Endodermal cell (in vitro differentiated cells): ENCODE measurements at regions not wholly inside any gene's neighbourhood (a gene's known extent, or its start where the extent isn't known, plus 50 kb on each side); places are given as distances from the start of the nearest gene placed in this dataset.

ENCODE experiments used
- DNase-seq: peaks from one replicate; pipeline ENCODE4 v3.0.0-alpha.2; 2017
- H3K27ac ChIP-seq: 2 replicates; pipeline ENCODE4 v1.5.1; 2013; ENCODE audit warnings: mild to moderate bottlenecking, low read depth, low read length, moderate library complexity
- H3K27me3 ChIP-seq: 2 replicates; pipeline ENCODE4 v1.6.1; 2013; ENCODE audit warnings: mild to moderate bottlenecking, low read length, moderate library complexity; ENCODE audit not compliant: insufficient read depth, control insufficient read depth, poor library complexity, severe bottlenecking
- H3K36me3 ChIP-seq: 2 replicates; pipeline ENCODE4 v1.7.0; 2013; ENCODE audit warnings: mild to moderate bottlenecking, low read length, moderate library complexity; ENCODE audit not compliant: control insufficient read depth, insufficient read depth
- H3K4me1 ChIP-seq: one replicate; pipeline ENCODE4 v1.7.0; 2013; ENCODE audit warnings: low read length; ENCODE audit not compliant: control insufficient read depth, insufficient read depth
- H3K4me3 ChIP-seq: 2 replicates; pipeline ENCODE4 v1.5.1; 2013; ENCODE audit warnings: mild to moderate bottlenecking, low read length, moderate library complexity
- H3K9ac ChIP-seq: 2 replicates; pipeline ENCODE4 v1.6.1; 2013; ENCODE audit warnings: mild to moderate bottlenecking, low read length, moderate library complexity; ENCODE audit not compliant: poor library complexity, severe bottlenecking; ENCODE audit errors: extremely low read depth
- H3K9me3 ChIP-seq: 2 replicates; pipeline ENCODE4 v1.6.1; 2013; ENCODE audit warnings: mild to moderate bottlenecking, low read length, moderate library complexity; ENCODE audit not compliant: control insufficient read depth
- H3K27ac Mint-ChIP-seq: 2 replicates; pipeline ENCODE4 v1.8.0; 2020; ENCODE audit warnings: mixed read lengths
- H3K27me3 Mint-ChIP-seq: 2 replicates; pipeline ENCODE4 v1.8.0; 2021; ENCODE audit warnings: mild to moderate bottlenecking, mixed read lengths; ENCODE audit not compliant: insufficient read depth
- H3K36me3 Mint-ChIP-seq: 2 replicates; pipeline ENCODE4 v1.8.0; 2020; ENCODE audit warnings: low read depth, mixed read lengths
- H3K4me1 Mint-ChIP-seq: 2 replicates; pipeline ENCODE4 v1.8.0; 2020; ENCODE audit warnings: mixed read lengths
- H3K4me3 Mint-ChIP-seq: 2 replicates; pipeline ENCODE4 v1.8.0; 2020; ENCODE audit warnings: mild to moderate bottlenecking, moderate library complexity, mixed read lengths
- H3K9me3 Mint-ChIP-seq: 2 replicates; pipeline ENCODE4 v1.8.0; 2020; ENCODE audit warnings: mild to moderate bottlenecking, mixed read lengths
- WGBS, 2 experiments: methylation state at CpG; one replicate each; pipeline versions ENCODE4 v1.1.5 to v1.1.7; 2013; ENCODE audit warnings: missing lambda C conversion rate in 2 of 2, mixed read lengths in 1 of 2; ENCODE audit not compliant: insufficient coverage in 1 of 2, insufficient read length in 1 of 2; 5-methylcytosine and 5-hydroxymethylcytosine counted together
- TF ChIP-seq, protein P1 (sequence below): fragments of 200-600 bp; sonication (generic); conservative IDR thresholded peaks from 2 replicates; pipeline ENCODE4 v1.5.0; 2021; ENCODE audit warnings: antibody characterized with exemption, mild to moderate bottlenecking

DNA sequence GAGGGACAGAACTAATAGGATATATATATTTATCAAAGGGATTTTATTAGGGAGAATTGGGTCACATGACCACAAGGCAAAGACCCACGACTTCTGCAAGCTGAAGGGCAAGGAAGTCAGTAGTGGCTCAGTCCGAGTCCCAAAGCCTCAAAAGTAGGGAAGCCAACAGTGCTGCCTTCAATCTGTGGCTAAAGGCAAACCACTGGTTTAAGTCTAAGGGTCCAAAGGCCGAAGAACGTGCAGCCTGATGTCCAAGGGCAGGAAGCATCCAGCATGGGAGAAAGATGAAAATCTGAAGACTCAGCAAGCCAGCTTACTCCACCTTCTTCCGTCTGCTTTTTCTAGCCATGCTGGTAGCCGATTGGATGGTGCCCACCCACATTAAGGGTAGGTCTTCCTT, 157.9 kb upstream of the CRY1 start:
- TF ChIP-seq, protein P1, sequence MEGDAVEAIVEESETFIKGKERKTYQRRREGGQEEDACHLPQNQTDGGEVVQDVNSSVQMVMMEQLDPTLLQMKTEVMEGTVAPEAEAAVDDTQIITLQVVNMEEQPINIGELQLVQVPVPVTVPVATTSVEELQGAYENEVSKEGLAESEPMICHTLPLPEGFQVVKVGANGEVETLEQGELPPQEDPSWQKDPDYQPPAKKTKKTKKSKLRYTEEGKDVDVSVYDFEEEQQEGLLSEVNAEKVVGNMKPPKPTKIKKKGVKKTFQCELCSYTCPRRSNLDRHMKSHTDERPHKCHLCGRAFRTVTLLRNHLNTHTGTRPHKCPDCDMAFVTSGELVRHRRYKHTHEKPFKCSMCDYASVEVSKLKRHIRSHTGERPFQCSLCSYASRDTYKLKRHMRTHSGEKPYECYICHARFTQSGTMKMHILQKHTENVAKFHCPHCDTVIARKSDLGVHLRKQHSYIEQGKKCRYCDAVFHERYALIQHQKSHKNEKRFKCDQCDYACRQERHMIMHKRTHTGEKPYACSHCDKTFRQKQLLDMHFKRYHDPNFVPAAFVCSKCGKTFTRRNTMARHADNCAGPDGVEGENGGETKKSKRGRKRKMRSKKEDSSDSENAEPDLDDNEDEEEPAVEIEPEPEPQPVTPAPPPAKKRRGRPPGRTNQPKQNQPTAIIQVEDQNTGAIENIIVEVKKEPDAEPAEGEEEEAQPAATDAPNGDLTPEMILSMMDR: no peak
- Histone ChIP-seq H3K9me3 (peaks cover 4% of the 10 kb centered on the region), H3K4me3 (no peak overlapping the region), H3K9ac (no peak overlapping the region), H3K4me1 (no peaks in the 10 kb centered on the region), H3K36me3 (no peaks in the 10 kb centered on the region), H3K27ac (no peak overlapping the region), H3K27me3 (peaks cover 28% of the 10 kb centered on the region)
- no peak overlapping the region for H3K4me3 Mint-ChIP-seq
- H3K4me1 Mint-ChIP-seq: peaks cover 5% of the 10 kb centered on the region
- no peak for DNase-seq
- no peak overlapping the region for H3K27ac Mint-ChIP-seq
- no peaks in the 10 kb centered on the region for H3K36me3 Mint-ChIP-seq
- H3K27me3 Mint-ChIP-seq: peaks cover 14% of the 10 kb centered on the region
- H3K9me3 Mint-ChIP-seq: no peaks in the 10 kb centered on the region
- 82 to 92% methylated on average over 4 to 6 of the region's 6 CpGs for WGBS, 2 experiments

GRCh38 chr12:107253361-107253760, 160.0 kb upstream of the CRY1 start:
- TF ChIP-seq, protein P1: no peak
- no peaks in the 10 kb centered on the region for H3K4me1 ChIP-seq
- peaks cover 16% of the 10 kb centered on the region for H3K9me3 ChIP-seq
- WGBS, 2 experiments: 89% methylated on average over 1 of the region's 1 CpG; no CpG with 5 or more reads in 1 of the 2 experiments
- H3K4me3 ChIP-seq: no peak overlapping the region
- Mint-ChIP-seq H3K27ac (no peak overlapping the region), H3K4me3 (no peak overlapping the region), H3K27me3 (peaks cover 26% of the 10 kb centered on the region), H3K36me3 (no peaks in the 10 kb centered on the region), H3K4me1 (peaks cover 5% of the 10 kb centered on the region), H3K9me3 (peaks cover 2% of the 10 kb centered on the region)
- no peaks in the 10 kb centered on the region for H3K36me3 ChIP-seq
- no peak overlapping the region for H3K9ac ChIP-seq
- H3K27ac ChIP-seq: no peak overlapping the region
- H3K27me3 ChIP-seq: peaks cover 38% of the 10 kb centered on the region
- no peak for DNase-seq

- WGBS, 2 experiments: 80 to 82% methylated on average over 4 to 5 of the region's 5 CpGs
These were observed 161.0 kb upstream of the CRY1 start for GRCh38 chr12:107254258-107254856.

More at GRCh38 chr12:107254258-107254856, 161.0 kb upstream of the CRY1 start:
- Mint-ChIP-seq H3K27ac (no peak overlapping the region), H3K36me3 (no peaks in the 10 kb centered on the region), H3K4me1 (peaks cover 5% of the 10 kb centered on the region), H3K4me3 (no peak overlapping the region), H3K9me3 (peaks cover 2% of the 10 kb centered on the region), H3K27me3 (peaks cover 24% of the 10 kb centered on the region)
- TF ChIP-seq, protein P1: no peak
- no peak overlapping the region for H3K9ac ChIP-seq
- H3K4me1 ChIP-seq: no peaks in the 10 kb centered on the region
- no peaks in the 10 kb centered on the region for H3K36me3 ChIP-seq
- H3K27ac ChIP-seq: no peak overlapping the region
- H3K9me3 ChIP-seq: peaks cover 16% of the 10 kb centered on the region
- peaks cover 29% of the 10 kb centered on the region for H3K27me3 ChIP-seq
- no peak for DNase-seq
- H3K4me3 ChIP-seq: no peak overlapping the region
